GM12873 (cell line): ENCODE measurements at regions not wholly inside any gene's neighbourhood (a gene's known extent, or its start where the extent isn't known, plus 50 kb on each side); places are given as distances from the start of the nearest gene placed in this dataset.

Source experiments
- TF ChIP-seq, protein P1 (sequence below): IDR thresholded peaks from 2 replicates; pipeline ENCODE4 v1.5.1; 2012; ENCODE audit warnings: low read depth, mild to moderate bottlenecking, moderate library complexity, low read length, control low read depth; ENCODE audit not compliant: insufficient read depth; ENCODE audit errors: missing control alignments

DNA sequence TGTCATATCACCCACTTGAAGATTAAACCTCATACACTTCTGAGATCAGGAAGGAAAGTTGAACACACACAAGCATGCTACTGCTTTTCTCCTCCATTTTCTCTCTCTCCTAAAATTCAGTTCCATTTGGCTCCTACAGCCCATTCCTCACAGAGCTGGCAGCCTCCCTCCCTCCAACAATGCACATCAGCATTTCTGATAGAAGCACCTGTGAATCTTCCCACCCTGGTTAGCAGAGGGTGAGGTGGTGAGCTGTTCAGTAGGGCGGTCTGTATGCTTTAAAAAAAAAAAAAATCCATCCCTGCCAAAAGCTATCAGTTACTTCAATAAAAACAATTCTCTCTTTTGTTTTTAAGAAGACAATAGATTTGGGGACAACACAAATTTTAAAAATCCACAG lies 463.2 kb upstream of the KIF2A start:
- TF ChIP-seq, protein P1, sequence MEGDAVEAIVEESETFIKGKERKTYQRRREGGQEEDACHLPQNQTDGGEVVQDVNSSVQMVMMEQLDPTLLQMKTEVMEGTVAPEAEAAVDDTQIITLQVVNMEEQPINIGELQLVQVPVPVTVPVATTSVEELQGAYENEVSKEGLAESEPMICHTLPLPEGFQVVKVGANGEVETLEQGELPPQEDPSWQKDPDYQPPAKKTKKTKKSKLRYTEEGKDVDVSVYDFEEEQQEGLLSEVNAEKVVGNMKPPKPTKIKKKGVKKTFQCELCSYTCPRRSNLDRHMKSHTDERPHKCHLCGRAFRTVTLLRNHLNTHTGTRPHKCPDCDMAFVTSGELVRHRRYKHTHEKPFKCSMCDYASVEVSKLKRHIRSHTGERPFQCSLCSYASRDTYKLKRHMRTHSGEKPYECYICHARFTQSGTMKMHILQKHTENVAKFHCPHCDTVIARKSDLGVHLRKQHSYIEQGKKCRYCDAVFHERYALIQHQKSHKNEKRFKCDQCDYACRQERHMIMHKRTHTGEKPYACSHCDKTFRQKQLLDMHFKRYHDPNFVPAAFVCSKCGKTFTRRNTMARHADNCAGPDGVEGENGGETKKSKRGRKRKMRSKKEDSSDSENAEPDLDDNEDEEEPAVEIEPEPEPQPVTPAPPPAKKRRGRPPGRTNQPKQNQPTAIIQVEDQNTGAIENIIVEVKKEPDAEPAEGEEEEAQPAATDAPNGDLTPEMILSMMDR: no peak

DNA sequence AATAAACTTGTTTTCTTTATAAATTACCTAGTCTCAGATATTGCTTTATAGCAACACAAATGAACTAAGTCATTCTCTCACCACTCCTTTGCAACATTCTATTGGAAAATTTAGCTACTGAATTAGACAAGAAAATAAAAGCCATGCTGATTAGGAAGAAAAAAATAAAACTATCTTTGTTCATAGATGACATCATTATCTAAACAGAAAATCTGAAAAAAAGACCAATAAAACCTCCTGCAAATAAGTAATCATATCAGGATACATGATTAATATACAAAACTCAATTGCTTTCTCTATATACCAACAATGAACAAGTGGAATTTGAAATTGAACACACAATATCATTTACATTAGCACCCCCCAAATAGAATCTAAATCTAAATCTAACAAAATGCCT lies 455.3 kb upstream of the KIF2A start:
- TF ChIP-seq, protein P1: no peak

DNA sequence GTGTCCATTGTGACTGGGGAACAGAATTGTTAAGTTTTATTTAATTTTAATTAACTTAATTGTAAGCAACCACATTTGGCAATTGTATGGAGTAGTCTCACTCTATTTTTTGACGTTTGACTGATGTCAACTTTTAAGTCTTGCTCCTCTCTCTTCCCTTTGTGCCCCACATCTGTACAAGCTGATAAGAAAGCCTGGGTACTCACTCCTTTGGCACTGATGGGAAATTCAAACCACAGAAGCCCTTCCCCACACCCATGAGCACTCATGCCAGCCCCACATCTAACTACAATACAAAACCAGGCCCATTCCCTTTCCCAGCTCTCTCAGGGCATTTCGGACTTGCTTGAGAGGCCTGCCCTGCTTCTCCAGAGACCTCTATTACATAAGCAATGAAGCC lies 451.5 kb upstream of the KIF2A start:
- TF ChIP-seq, protein P1: no peak

DNA sequence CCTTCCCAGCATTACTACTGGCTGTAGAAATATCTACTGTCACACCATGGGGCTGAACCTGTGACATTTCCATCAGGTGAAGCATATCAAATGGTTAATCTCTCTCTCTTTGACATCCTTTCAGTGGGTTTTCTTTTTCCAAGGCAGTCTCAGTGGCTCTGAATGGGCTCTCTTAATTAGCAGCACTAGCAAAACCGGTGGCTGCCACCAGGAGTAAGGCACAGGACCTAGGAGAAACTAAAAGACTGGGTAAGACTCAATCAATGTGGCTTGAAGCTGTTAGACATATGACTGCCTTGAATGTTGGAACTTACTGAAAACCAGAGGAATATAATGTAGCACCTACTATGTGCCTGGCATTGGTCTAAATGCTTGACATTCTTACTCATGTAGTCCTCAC lies 445.0 kb upstream of the KIF2A start:
- TF ChIP-seq, protein P1: no peak

DNA sequence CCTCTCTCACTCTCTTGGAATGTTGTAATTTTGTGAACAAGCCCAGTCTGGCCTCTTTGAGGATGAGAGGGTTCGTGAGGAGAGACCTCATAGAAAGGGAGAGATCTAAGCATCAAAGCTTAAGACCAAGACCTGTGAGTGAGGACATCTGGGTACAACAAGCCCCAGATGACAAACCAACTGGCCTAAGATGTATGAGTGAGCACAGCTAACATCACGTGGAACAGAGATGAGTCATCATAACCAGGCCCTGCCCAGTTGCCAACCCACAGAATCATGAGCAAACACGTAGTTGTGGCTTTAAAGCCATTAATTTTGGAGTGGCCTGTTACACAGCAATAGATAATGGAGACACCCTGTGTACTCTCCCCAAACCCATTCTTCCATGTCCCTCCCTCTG lies 439.1 kb upstream of the KIF2A start:
- TF ChIP-seq, protein P1: no peak

DNA sequence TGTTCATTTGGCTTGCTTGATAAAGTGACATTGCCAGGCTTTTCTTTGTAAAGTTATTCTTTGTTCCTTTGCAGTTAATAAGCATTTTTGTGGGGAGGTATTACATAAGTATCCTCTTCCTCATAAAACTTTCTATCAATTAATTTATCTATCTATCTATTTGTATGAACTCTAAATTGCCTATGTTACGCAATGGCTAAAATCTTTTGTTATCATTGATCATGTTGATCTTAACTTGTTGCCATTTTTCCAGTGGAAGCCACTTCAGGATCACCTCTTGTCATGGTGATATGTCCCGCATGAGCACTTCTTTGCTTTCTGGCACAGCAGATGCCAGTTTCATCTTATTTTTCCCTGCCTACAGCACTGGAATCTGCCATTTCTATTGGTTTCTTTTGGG lies 436.7 kb upstream of the KIF2A start:
- TF ChIP-seq, protein P1: no peak

DNA sequence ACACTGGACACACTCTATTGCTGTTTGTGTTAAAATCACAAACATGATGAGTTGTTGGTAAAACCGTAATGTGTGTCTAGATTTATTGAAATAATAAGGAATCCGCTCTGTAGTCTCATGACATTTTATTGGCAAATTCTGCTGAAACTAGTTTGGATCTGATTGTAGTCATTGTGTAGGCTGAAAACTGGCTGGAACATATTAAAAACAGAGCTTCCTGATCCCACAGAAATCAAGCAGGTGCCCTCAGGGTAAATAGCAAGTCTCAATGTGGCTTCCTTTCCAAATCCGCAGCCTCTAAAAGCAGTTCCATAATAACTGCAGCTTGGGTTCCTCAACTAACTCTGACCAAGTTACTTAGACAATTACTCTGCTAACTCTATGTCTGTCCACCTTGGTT lies 427.5 kb upstream of the KIF2A start:
- TF ChIP-seq, protein P1: no peak
